ENCODE measurements at regions not wholly inside any gene's neighbourhood (a gene's known extent, or its start where the extent isn't known, plus 50 kb on each side); places are given as distances from the start of the nearest gene placed in this dataset.

DNA sequence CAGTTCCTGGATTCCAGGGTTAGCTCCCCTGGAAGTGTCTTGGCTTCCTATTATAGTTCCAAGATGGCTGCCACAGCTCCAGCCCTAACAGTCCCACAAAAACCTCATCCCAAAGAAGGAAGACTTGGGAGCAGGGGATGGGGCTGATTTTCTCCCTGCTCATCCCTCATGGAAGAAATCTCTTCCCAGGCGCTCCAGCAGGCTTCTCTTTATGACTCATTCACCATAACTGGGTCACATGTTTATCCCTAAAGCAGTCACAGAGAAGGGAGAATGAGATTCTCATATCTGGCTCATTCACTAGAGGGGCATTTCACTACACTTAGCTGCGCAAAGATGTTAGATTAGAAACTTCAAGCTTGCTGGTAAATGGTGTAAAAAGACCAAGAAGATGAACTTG, 206.5 kb upstream of the IRX3 start:
- TF ChIP-seq EP300 (conservative IDR thresholded peaks at IDR 0.05; ENCODE audit: poor library complexity, severe bottlenecking) (no peak), MXI1 (conservative IDR thresholded peaks at IDR 0.05; ENCODE audit: poor library complexity, severe bottlenecking) (no peak)
- TF ChIP-seq, protein P1, sequence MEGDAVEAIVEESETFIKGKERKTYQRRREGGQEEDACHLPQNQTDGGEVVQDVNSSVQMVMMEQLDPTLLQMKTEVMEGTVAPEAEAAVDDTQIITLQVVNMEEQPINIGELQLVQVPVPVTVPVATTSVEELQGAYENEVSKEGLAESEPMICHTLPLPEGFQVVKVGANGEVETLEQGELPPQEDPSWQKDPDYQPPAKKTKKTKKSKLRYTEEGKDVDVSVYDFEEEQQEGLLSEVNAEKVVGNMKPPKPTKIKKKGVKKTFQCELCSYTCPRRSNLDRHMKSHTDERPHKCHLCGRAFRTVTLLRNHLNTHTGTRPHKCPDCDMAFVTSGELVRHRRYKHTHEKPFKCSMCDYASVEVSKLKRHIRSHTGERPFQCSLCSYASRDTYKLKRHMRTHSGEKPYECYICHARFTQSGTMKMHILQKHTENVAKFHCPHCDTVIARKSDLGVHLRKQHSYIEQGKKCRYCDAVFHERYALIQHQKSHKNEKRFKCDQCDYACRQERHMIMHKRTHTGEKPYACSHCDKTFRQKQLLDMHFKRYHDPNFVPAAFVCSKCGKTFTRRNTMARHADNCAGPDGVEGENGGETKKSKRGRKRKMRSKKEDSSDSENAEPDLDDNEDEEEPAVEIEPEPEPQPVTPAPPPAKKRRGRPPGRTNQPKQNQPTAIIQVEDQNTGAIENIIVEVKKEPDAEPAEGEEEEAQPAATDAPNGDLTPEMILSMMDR (IDR thresholded peaks at IDR 0.05; ENCODE audit: poor library complexity, severe bottlenecking) = no peak
